ENCODE measurements at regions not wholly inside any gene's neighbourhood (a gene's known extent, or its start where the extent isn't known, plus 50 kb on each side); places are given as distances from the start of the nearest gene placed in this dataset.

- H3K27me3 ChIP-seq (ENCODE audit: insufficient read depth, poor library complexity, severe bottlenecking), result no peaks in the 10 kb centered on the region
- H3K4me3 ChIP-seq (replicated peaks; ENCODE audit: insufficient read depth, low read length), result no peak overlapping the region
- no peak for TF ChIP-seq SPI1 (IDR thresholded peaks at IDR 0.05; ENCODE audit: borderline replicate concordance, low read depth)
- no peak for TF ChIP-seq POLR2AphosphoS5 (IDR thresholded peaks at IDR 0.05; ENCODE audit: low read depth)
- no peak for TF ChIP-seq GABPA (IDR thresholded peaks at IDR 0.05; ENCODE audit: low read depth)
- H3K27ac ChIP-seq (replicated peaks), result no peak overlapping the region
- no peak for DNase-seq (ENCODE audit: low read depth in 1 of 2, low spot score in 1 of 2)
These were observed 66.6 kb downstream of the NEURL3 start for GRCh38 chr2:96438589-96438988.

- Histone ChIP-seq H3K27ac (replicated peaks) (peak overlapping the region; percentile 39; the same call in 1 of the 2 replicates), H3K4me3 (replicated peaks; ENCODE audit: insufficient read depth, low read length) (no peak overlapping the region), H3K27me3 (ENCODE audit: insufficient read depth, poor library complexity, severe bottlenecking) (no peaks in the 10 kb centered on the region)
- TF ChIP-seq CTCF (IDR thresholded peaks at IDR 0.05; ENCODE audit: insufficient read depth, low read length) (no peak), POLR2AphosphoS5 (IDR thresholded peaks at IDR 0.05; ENCODE audit: low read depth) (peak; percentile 42; the same call in 1 of the 2 replicates), SPI1 (IDR thresholded peaks at IDR 0.05; ENCODE audit: borderline replicate concordance, low read depth) (peak; percentile 71; the same call in 1 of the 2 replicates)
- peak; percentile 62 to 79 for DNase-seq (ENCODE audit: low read depth in 1 of 2, low spot score in 1 of 2)
These were observed 67.6 kb downstream of the NEURL3 start for GRCh38 chr2:96437512-96437911.

- no peak for TF ChIP-seq REST (IDR thresholded peaks at IDR 0.05; ENCODE audit: insufficient replicate concordance, low read depth)
- TF ChIP-seq POLR2AphosphoS5 (IDR thresholded peaks at IDR 0.05; ENCODE audit: low read depth), result no peak
- TF ChIP-seq GABPA (IDR thresholded peaks at IDR 0.05; ENCODE audit: low read depth), result no peak
- TF ChIP-seq CTCF (IDR thresholded peaks at IDR 0.05; ENCODE audit: insufficient read depth, low read length), result no peak
- TF ChIP-seq SPI1 (IDR thresholded peaks at IDR 0.05; ENCODE audit: borderline replicate concordance, low read depth), result no peak
- Histone ChIP-seq H3K4me3 (replicated peaks; ENCODE audit: insufficient read depth, low read length) (no peak overlapping the region), H3K27ac (replicated peaks) (peak overlapping the region; percentile 39; the same call in 1 of the 2 replicates), H3K27me3 (ENCODE audit: insufficient read depth, poor library complexity, severe bottlenecking) (no peaks in the 10 kb centered on the region)
- DNase-seq (ENCODE audit: low read depth in 1 of 2, low spot score in 1 of 2), result no peak
These were observed 68.2 kb downstream of the NEURL3 start for GRCh38 chr2:96436961-96437360.

- DNase-seq (ENCODE audit: low read depth in 1 of 2, low spot score in 1 of 2), result no peak
- Histone ChIP-seq H3K27me3 (ENCODE audit: insufficient read depth, poor library complexity, severe bottlenecking) (no peaks in the 10 kb centered on the region), H3K27ac (replicated peaks) (no peak overlapping the region), H3K4me3 (replicated peaks; ENCODE audit: insufficient read depth, low read length) (no peak overlapping the region)
- TF ChIP-seq SPI1 (IDR thresholded peaks at IDR 0.05; ENCODE audit: borderline replicate concordance, low read depth) (no peak), REST (IDR thresholded peaks at IDR 0.05; ENCODE audit: insufficient replicate concordance, low read depth) (no peak), CTCF (IDR thresholded peaks at IDR 0.05; ENCODE audit: insufficient read depth, low read length) (no peak), GABPA (IDR thresholded peaks at IDR 0.05; ENCODE audit: low read depth) (no peak), POLR2AphosphoS5 (IDR thresholded peaks at IDR 0.05; ENCODE audit: low read depth) (no peak)
These were observed 68.7 kb downstream of the NEURL3 start for GRCh38 chr2:96436416-96436815.
